AG04450 (cell line): ENCODE measurements at regions not wholly inside any gene's neighbourhood (a gene's known extent, or its start where the extent isn't known, plus 50 kb on each side); places are given as distances from the start of the nearest gene placed in this dataset.

Experiments
- CTCF ChIA-PET: fragments of 300-600, 350-600 bp; formaldehyde crosslinking; extraction: SDS; loops from one replicate; lab custom pipeline; 2022; ENCODE audit warnings: antibody characterized with exemption, inconsistent platforms; lab: Charles Lee
- POLR2A ChIA-PET: fragments of 350-600 bp; formaldehyde crosslinking; extraction: SDS; loops from one replicate; lab custom pipeline; 2021; ENCODE audit warnings: antibody characterized with exemption, inconsistent platforms; lab: Yijun Ruan, JAX
- DNase-seq: peaks from one replicate; pipeline ENCODE4 v3.0.0-alpha.2; 2011; ENCODE audit warnings: low read depth, low spot score
- H3K27ac ChIP-seq: one replicate; pipeline ENCODE4 v1.5.1; 2012; ENCODE audit warnings: low read depth, low read length, control low read depth
- H3K27me3 ChIP-seq: one replicate; pipeline ENCODE4 v1.6.0; 2012; ENCODE audit warnings: low read length; ENCODE audit not compliant: control insufficient read depth, insufficient read depth
- H3K4me3 ChIP-seq: 2 replicates; pipeline ENCODE4 v1.5.1; 2011; ENCODE audit warnings: mild to moderate bottlenecking, low read depth, low read length, control low read depth
- H3K9me3 ChIP-seq: 2 replicates; pipeline ENCODE4 v1.5.1; 2012; ENCODE audit warnings: low read length; ENCODE audit not compliant: control insufficient read depth, insufficient read depth
- TF ChIP-seq, protein P1 (sequence below): IDR thresholded peaks from 2 replicates; pipeline ENCODE4 v1.5.1; 2011; ENCODE audit warnings: low read depth, low read length, control low read depth, inconsistent platforms

DNA sequence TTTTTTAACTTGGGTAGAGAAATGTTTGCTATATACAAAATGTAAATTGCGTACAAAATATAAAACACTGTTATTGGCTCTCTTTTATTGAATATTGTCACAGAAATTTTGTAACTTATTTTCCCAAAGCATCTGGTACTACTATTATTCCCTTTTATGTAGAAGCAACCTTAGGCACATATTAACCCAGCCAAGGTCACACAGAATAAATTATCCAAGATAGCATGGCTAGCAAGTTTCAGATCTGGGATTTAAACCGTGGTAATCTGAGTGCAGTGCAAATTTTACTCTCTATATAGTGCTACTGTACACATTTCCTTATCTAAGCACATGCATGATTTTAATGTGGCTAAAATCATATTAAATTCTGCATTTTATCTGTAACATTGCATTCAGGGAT, 1190.5 kb upstream of the LRRTM3 start:
- no peak overlapping the region for H3K4me3 ChIP-seq
- ChIA-PET CTCF (interaction anchor here (0.6 kb wide), 1 partner anchor 56 kb away, joined by 4 read pairs; no protein-coding TSS in a partner anchor), POLR2A (no interaction called here)
- no peak overlapping the region for H3K27ac ChIP-seq
- no peak for DNase-seq
- no peaks in the 10 kb centered on the region for H3K27me3 ChIP-seq
- TF ChIP-seq, protein P1, sequence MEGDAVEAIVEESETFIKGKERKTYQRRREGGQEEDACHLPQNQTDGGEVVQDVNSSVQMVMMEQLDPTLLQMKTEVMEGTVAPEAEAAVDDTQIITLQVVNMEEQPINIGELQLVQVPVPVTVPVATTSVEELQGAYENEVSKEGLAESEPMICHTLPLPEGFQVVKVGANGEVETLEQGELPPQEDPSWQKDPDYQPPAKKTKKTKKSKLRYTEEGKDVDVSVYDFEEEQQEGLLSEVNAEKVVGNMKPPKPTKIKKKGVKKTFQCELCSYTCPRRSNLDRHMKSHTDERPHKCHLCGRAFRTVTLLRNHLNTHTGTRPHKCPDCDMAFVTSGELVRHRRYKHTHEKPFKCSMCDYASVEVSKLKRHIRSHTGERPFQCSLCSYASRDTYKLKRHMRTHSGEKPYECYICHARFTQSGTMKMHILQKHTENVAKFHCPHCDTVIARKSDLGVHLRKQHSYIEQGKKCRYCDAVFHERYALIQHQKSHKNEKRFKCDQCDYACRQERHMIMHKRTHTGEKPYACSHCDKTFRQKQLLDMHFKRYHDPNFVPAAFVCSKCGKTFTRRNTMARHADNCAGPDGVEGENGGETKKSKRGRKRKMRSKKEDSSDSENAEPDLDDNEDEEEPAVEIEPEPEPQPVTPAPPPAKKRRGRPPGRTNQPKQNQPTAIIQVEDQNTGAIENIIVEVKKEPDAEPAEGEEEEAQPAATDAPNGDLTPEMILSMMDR: no peak
- H3K9me3 ChIP-seq: no peaks in the 10 kb centered on the region; the same call in 1 of the 2 replicates

DNA sequence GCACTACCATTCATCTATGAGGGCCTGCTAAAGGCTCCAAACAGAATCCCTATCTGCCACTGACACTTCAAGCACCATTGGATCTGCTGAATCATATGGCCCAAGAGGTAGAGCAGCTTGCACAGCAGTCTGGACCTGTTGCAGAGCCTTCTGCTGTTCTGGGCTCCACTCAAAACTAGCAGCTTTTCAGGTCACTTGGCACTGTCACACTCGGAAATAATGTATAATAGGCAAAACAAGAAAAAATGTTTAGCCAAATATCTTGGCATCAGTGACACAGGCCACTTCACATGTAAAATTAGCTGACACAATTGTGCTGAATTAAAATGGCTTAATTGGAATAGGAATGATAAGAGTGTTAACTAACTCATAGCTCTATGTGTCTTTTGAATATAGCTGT, 1182.9 kb upstream of the LRRTM3 start:
- H3K4me3 ChIP-seq: no peak overlapping the region
- no peak for DNase-seq
- POLR2A ChIA-PET: no interaction called here
- H3K9me3 ChIP-seq: no peaks in the 10 kb centered on the region; the same call in 1 of the 2 replicates
- H3K27ac ChIP-seq: no peak overlapping the region
- H3K27me3 ChIP-seq: no peaks in the 10 kb centered on the region
- TF ChIP-seq, protein P1: no peak
- CTCF ChIA-PET: interaction anchor here (0.6 kb wide), 1 partner anchor 435 kb away, joined by 3 read pairs; no protein-coding TSS in a partner anchor

DNA sequence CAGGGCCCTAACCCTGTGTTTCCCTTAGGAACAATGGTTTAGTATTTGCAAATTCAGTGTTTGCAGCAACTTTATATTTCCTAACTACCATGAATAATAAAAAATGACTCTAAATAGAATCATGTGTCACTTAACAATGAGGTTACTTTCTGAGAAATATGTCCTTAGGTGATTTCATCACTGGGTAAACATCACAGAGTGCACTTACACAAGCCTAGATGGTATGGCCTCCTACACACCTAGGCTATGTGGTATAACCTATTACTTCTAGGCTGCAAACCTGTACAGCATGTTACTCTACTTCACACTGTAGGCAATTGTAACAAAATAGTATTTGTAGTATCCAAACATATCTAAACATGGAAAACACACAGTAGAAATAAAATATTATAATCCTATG, 1174.6 kb upstream of the LRRTM3 start:
- no peak for DNase-seq
- no peaks in the 10 kb centered on the region for H3K9me3 ChIP-seq
- no peak overlapping the region for H3K27ac ChIP-seq
- CTCF ChIA-PET: no interaction called here
- H3K4me3 ChIP-seq: no peak overlapping the region
- POLR2A ChIA-PET: no interaction called here
- H3K27me3 ChIP-seq: no peaks in the 10 kb centered on the region
- TF ChIP-seq, protein P1: no peak

DNA sequence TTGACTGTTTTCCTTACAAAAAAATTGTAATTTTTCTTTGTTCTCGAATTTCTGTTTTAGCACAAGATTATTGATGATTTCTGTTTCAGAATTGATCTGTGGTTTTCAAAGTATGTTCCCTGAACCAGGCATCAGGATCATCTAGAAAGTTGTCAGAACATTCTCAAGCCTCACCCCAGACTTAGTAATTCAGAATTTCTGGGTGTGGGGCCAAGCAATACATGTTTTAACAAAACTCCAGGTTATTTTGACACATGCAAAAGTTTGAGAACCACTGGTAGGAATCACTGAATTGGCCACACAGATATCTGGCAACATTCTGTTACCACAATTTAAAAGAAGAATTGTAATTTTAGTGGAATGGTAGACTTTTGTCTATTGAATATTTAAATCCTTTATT, 1173.9 kb upstream of the LRRTM3 start:
- TF ChIP-seq, protein P1: no peak
- DNase-seq: no peak
- Histone ChIP-seq H3K27me3 (no peaks in the 10 kb centered on the region), H3K9me3 (no peaks in the 10 kb centered on the region), H3K4me3 (no peak overlapping the region), H3K27ac (no peak overlapping the region)
- ChIA-PET CTCF (no interaction called here), POLR2A (no interaction called here)

DNA sequence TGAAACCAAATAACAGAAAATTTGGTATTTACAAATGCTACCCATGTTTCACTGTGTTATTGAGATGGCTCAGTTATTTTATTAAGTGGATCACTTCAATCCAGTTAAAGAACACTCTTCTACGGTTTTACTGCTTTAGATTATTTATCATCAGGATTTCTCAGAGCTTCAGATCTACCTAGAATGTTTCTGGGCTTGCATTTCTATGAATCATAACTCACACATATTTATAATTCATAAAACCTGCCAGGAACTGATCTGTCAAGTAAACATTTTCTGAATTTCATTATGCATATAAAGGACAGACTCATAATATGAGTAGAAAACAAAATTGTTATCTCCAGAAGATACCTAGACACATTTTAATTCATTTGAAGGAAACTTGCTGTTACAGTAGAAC, 1172.3 kb upstream of the LRRTM3 start:
- no peak overlapping the region for H3K27ac ChIP-seq
- H3K4me3 ChIP-seq: no peak overlapping the region
- POLR2A ChIA-PET: no interaction called here
- no peak for DNase-seq
- H3K27me3 ChIP-seq: no peaks in the 10 kb centered on the region
- TF ChIP-seq, protein P1: no peak
- CTCF ChIA-PET: no interaction called here
- no peaks in the 10 kb centered on the region for H3K9me3 ChIP-seq
